Right hindlimb (tissue), 1 donor: ENCODE measurements at regions not wholly inside any gene's neighbourhood (a gene's known extent, or its start where the extent isn't known, plus 50 kb on each side); places are given as distances from the start of the nearest gene placed in this dataset.

Source experiments
- DNase-seq: peaks from one replicate; pipeline ENCODE4 v3.0.0-alpha.2; 2018

- DNase-seq = no peak
These were observed 224.2 kb downstream of the CLIC5 start for GRCh38 chr6:45791211-45792168.

DNA sequence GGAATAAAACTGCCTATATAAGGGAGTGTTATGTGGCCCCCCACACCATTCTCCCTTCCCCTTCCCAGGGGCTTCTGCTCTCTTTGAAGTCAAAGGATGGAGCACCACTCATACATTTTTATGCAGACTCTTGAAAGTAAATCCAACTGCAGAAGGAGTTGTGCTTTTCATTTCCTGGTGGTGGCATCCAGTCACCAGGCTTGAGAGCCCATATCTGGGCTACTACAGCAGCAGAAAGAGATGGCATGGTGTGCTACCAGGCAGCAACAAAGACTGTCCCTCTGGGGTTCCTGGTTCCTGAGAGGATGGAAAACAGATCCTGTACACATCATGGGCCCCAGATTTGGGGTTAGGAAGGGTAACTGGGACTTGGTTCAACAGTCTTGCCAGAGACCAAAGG is 226.4 kb downstream of the CLIC5 start:
- DNase-seq = no peak

DNA sequence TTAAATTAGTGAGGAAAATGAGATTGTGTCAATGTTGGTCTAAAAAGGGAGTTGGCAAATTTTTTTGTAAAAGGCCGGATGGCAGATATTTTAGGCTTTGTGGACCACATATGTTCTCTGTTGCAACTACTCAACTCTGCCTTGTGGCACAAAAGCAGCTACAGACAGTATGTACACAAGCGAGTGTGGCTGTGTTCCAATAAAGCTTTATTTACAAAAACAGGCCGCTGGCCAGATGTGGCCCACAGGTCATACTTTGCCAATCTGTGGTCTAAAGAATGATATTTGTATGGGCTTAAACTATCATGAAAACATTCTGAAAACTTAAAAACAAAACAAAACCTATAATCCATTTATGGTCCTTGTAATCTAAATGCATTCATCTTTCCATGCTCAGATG is 228.3 kb downstream of the CLIC5 start:
- no peak for DNase-seq

GRCh38 chr6:45786355-45786781 is 229.3 kb downstream of the CLIC5 start:
- no peak for DNase-seq

DNA sequence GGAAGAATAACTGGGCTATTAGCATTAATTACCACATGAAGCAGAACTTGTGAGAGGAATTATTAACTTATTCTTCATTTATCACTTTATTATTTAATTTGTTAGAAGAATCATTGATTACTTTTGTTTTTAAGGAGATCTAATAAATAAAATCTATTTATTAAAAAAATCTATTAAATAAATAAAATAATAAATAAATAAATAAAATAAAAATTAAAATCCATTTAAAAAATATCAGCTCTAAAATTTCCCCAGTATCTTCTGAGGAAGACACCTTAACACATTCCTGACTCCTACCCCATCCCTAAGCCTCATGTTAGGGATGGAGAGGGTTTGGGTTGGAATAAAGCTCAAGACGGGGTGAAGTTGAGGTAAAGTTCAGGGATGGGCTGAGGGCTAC is 231.4 kb downstream of the CLIC5 start:
- DNase-seq = no peak

DNA sequence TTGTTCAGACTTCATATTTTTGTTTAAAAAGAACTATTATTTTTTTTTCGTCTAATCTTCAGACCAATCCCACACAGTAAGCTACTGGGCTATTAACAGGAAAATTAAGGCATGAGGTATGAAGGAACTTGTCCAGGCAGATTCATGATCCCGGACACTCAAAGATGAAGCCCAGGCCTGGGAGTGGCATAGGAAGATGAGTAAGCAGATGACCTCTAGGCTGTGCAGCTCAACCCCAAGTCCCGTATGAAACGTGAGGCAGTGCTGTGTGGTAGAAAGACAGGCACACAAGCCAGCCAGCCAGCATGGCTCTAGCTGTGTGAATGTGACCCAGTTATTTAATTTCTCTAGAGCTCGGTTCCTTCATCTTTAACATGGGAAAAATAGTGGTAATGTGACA is 231.9 kb downstream of the CLIC5 start:
- DNase-seq = no peak

DNA sequence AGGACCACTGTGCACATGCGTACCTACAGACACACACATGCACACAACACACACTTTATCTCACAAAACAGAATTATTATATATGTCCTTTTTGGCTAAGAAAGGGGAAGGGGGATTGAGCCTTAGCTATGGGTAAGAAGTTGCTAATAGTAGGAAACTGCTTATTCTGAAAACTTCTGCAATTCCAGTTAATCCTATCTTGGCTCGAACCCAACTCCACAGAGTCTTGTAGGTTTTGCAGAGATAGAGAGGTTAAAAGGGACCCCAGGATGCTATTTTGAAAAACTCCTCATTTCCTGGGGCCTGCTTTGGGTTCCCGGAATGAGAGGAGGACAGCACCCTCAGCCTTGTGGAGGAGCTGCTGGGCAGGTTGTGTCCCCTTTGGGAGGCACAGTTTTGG is 233.8 kb downstream of the CLIC5 start:
- DNase-seq = no peak

DNA sequence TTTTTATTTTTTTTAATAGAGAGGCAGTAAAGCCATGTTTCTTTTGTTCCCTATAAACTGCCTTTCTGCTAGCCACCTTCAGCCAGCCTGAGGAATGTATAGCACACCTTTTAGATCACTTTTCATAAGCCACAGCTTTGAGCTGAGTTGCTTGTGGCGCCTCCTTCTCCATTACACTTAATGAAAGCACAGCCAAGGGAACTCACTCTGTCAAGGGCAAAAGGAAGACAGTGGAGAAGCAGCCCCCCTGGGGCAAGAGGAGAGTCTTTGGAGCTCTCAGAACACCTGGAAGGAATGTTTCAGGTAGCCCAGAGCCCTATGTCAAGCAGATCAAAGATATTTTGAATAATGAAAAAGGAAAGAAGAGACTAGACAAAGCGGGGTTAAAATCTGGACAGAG is 235.1 kb downstream of the CLIC5 start:
- no peak for DNase-seq

GRCh38 chr6:45775026-45775697 is 240.5 kb downstream of the CLIC5 start:
- no peak for DNase-seq

GRCh38 chr6:45773906-45774305 is 241.8 kb downstream of the CLIC5 start:
- no peak for DNase-seq

- DNase-seq = no peak
These were observed 242.7 kb downstream of the CLIC5 start for GRCh38 chr6:45772886-45773495.

GRCh38 chr6:45772051-45772450 is 243.6 kb downstream of the CLIC5 start:
- DNase-seq = no peak

- DNase-seq = no peak
These were observed 252.4 kb downstream of the CLIC5 start for GRCh38 chr6:45763281-45763680.

GRCh38 chr6:45759472-45759810 is 256.2 kb downstream of the CLIC5 start:
- DNase-seq = no peak

DNA sequence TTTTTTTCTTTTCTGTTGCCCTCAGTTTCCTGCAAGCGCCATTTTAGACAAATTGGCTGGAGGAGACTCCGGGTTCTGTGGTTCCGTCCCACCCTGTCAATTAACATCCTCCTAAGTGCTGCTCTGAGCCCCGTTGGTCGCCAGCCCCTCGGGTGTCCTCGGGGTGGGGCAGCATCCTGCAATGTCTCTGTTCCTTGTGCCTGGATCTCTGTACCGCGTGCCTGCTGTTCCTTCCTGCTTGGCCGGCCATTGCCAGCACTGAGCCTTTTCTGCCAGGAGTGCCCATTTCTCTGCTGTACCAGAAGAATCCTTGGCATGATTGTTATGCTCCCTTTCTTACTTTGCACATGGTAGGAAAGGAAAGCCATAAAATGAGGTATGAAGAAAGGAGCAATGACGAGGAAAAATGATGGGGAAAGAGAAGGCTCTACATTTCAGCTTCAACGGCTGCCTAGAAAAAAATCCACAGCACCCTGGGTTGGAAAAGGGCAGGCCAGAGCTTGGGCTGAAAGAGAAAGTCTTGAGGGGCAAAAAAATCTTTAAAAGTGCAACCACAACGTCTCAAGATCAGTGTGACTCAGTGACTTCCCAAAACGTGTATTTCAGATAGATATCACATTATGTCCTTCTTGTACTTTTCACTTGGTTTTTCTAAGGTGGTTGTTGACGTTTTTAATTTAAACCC is 256.7 kb downstream of the CLIC5 start:
- no peak for DNase-seq

- DNase-seq = peak; percentile 55
These were observed 258.1 kb downstream of the CLIC5 start for GRCh38 chr6:45757443-45758130.

DNA sequence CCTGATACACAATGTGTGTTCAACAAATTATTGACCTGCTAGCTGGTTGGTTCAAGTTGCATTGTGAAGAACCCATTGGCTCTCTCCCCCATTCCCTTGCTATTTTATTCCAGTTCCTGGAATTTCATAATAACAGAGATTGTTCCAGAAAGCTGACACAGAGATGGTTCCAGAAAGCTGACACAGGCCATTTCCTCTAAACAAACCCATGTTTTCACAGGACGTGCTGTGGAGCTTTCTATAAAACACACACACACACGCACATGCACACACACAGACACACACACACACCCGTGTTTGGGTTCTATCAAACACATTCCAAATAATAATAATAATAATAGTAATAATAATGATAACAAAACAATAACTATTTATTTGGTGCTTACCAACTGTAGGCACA is 259.1 kb downstream of the CLIC5 start:
- no peak for DNase-seq

- no peak for DNase-seq
These were observed 261.2 kb downstream of the CLIC5 start for GRCh38 chr6:45754432-45754831.

- DNase-seq = no peak
These were observed 269.6 kb downstream of the CLIC5 start for GRCh38 chr6:45746046-45746445.

DNA sequence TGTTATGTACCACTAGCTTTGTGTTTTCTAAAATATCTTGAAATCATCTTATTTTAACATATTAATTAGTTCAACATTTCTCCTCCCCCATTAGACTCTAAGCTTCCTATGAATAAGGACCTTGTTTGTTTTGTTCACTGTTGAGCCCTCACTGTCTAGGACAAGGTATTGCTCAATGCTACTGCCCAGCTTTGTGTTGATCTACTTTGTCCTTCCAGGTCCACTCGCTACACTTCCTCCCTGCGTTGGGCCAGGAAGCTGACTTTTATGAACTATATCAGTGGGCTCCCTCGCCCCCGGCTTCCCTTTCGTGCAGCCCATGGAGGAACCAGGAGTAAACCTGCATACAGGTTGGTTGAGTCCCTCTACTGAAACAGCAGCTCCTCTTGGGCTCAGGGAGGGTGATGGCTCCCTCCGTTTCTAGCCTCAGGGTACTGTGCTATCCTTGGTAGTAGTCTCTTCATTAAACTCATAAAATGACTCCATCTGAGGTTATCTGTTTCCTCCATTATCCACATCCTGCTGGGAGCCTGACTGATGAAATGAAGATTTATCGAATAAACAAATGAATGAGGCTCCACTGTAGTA is 272.5 kb downstream of the CLIC5 start:
- DNase-seq = no peak

- DNase-seq = no peak
These were observed 273.1 kb downstream of the CLIC5 start for GRCh38 chr6:45742591-45742990.
